Inferior parietal cortex (tissue), 1 donor: ENCODE measurements at regions not wholly inside any gene's neighbourhood (a gene's known extent, or its start where the extent isn't known, plus 50 kb on each side); places are given as distances from the start of the nearest gene placed in this dataset.
"Not testable (repeated sequence)": the region's sequence is repeated elsewhere in the genome, so short reads cannot be mapped to it uniquely, and the experiment has no call there.

ENCODE experiments used
- DNase-seq: peaks from one replicate; pipeline ENCODE4 v3.0.0-alpha.2; 2016; ENCODE audit errors: extremely low spot score

GRCh38 chr1:217048104-217048707 is 325.0 kb upstream of the ESRRG start:
- no peak for DNase-seq

GRCh38 chr1:217040711-217041455 is 317.7 kb upstream of the ESRRG start:
- no peak for DNase-seq

DNA sequence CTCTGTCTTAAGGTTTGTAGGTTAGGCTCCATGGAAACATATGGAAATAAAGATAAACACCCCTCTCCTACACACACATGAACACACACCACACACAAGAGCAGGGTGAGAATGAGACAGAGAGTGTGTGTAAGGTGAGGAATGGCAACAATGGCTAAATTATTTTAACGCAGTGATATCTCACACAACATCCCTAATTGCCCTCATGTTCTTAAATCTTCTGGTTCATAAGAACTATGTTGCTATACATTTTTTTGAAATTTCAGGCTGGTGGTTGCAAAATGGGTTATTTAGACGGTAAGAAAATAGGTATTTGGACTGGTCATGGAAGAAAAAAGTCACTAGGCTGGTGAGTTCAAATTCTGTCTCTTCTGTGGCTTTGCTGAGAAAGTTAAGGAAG is 316.7 kb upstream of the ESRRG start:
- no peak for DNase-seq

GRCh38 chr1:217039139-217039538 is 315.9 kb upstream of the ESRRG start:
- not testable (repeated sequence) for DNase-seq

DNA sequence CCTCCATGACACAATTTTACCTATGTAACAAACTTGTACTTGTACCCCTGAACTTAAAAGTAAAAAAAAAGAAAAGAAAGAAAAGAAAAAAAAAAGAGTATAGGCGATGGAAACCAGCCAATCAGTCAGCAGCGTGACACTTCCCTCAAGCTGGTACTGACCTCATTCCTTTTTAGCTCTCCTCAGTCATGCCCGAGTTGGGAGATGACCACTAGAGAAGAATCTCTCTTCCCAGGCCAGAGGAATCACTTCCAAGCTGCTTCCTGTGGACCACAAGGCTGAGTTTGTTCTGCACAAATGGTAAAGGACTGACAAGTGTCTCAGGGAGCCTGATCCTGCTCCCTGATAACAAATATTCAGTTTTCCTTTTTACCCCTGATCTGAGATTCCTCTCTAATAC is 313.5 kb upstream of the ESRRG start:
- no peak for DNase-seq

GRCh38 chr1:217032715-217033367 is 309.6 kb upstream of the ESRRG start:
- DNase-seq = no peak

DNA sequence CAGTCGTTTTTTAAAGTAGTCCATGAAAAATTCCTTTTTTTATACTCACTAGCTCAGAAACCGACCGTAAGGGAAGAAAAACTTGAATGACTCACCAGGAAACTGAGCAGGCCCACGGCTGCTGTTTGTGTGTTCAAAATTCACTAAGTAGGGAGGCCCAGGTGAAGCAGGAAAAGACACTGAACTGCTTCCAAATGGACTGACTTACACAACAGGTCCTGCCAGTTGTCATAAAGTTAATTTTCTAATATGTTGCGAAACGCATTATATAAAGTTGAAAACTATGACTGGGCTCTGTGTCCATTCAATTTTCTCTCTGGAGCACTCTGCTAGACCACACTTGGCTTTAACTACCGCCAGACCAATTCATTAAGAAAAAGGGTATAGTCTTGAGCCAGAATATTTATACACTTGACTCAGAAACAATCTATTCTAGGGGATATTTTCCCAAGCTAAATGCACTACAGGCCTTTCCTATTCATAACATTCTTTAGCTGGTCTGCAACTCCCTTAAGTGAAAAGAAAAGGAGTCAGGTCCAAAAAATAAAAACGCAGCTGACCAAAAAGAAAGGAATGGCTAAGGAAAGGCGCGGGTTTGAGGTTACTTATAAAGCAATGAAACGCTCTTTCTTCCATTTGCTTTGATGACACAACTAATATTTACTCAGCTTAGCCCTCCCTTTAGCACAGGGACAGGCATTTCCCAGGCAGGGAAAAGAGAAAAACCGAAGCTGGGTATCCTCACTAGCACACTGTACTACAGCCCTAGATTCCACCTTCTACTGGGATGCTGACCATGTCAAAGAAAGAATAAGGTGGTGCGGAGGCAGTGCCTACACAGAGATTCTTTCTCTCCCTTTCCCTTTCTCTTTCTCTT is 306.3 kb upstream of the ESRRG start:
- DNase-seq = no peak

- DNase-seq = no peak
These were observed 304.3 kb upstream of the ESRRG start for GRCh38 chr1:217027403-217028080.

DNA sequence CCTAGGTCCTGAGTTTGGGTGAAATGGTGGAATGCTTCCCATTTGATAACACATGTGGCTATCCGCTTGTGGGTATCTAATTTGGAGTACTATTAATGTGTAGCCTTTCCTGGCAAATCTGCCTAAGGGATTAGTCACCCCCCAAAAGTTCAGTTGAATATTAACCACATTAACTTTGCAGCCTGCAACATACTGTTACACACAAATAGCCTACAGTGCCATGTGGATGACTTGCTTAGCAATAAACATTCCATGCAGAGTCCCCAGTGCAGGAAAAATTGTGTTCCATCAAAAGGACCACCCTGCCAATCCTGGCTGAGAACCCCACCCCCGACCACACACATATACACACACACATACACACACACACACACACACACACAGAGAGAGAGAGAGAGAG is 303.3 kb upstream of the ESRRG start:
- no peak for DNase-seq

GRCh38 chr1:217025381-217025780 is 302.2 kb upstream of the ESRRG start:
- DNase-seq = no peak

- DNase-seq = no peak
These were observed 301.7 kb upstream of the ESRRG start for GRCh38 chr1:217024911-217025310.

DNA sequence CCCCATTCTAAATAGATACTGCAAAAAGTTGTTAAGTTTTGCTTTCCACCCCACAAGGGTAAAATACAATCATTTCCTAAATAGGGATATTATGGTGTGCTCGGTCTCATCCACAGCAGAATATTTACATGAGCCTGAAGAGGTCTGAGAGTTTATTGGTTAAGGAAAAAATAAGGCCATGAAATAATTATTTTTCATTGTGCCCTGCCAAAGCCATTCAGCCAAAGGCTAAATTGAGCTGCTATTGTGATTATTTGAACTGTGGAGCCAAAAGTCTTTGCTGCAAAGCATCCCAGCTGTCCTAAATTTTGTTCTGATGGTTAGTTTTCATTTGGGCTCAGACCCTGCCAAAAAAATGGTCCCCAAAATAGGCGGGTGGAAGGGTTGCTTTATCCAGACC is 298.7 kb upstream of the ESRRG start:
- no peak for DNase-seq

DNA sequence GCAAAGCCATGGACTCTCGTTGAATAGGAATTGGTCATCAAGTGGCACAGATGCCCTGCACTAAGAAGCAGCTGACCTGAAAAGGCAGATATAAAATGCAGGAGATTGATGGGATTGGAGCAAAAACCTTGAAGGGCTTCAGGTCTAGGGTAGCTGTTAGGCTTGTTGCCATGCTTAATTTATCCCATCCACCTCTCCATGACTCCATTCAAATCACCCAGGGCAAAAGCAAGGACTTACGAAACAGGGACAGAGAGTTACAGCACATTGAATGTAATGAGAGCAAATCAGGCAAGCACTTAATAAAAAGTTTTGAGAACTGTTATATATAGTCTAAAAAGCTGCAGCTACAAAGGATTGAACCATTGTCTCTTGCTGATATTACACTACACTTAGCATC is 298.2 kb upstream of the ESRRG start:
- DNase-seq = no peak

GRCh38 chr1:217019475-217019874 is 296.2 kb upstream of the ESRRG start:
- DNase-seq = no peak

DNA sequence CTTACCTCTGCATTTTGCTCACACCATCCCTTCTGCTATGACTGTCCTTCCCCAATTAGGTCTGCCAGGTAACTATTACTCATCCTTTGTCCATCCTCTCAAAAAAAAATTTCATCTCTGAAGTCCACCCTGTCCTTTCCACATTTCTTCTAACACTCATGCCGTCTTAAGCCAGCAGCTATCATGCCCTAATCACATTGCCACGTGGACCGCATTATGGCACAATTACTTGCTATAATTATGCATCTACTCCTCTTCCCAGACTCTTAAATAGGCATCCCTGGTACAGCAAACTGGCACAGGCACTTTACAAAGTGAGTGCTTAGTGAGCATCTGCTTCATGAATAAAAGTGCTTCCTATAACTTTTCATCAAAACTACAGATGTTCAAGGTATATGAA is 295.4 kb upstream of the ESRRG start:
- no peak for DNase-seq

DNA sequence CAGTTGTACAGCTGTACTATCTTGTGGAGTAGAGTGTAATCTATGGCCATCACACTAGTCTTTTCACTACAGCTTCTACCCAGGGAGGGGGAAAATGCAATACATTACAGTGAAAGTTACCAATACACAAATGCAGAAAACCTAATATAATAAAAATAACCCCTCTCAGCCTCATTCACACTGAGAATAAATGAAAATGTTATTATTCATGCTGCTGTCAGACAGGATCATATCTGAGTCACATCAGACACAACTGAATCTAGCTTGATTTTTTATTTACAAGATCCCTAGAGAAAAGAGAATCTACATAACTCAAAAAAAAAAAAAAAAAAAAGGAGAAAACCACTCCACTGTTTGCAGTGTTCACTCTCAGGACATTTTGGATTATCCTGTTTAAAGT is 293.9 kb upstream of the ESRRG start:
- DNase-seq = no peak

DNA sequence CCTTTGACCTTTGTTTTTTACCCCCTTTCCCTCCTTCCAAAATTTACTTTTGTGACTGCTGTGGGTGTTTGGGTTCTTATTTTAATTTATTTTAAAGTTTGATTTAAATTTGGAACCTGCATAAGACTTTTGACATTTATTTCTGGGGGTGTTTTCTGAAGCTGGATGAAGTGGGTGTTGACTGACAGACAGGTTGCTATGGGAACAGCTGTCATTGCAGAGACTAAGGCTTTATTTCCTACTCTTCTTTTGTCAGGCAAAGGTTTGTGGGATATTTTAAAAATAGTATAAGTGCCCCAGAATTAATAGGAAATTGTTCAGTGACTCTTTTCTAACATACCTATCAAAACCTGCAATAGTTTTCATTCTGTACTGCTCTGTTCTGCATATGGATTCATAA is 290.8 kb upstream of the ESRRG start:
- DNase-seq = no peak

GRCh38 chr1:217012659-217013058 is 289.4 kb upstream of the ESRRG start:
- DNase-seq = no peak

GRCh38 chr1:217011097-217011496 is 287.9 kb upstream of the ESRRG start:
- no peak for DNase-seq

- DNase-seq = no peak
These were observed 287.0 kb upstream of the ESRRG start for GRCh38 chr1:217010253-217010652.

DNA sequence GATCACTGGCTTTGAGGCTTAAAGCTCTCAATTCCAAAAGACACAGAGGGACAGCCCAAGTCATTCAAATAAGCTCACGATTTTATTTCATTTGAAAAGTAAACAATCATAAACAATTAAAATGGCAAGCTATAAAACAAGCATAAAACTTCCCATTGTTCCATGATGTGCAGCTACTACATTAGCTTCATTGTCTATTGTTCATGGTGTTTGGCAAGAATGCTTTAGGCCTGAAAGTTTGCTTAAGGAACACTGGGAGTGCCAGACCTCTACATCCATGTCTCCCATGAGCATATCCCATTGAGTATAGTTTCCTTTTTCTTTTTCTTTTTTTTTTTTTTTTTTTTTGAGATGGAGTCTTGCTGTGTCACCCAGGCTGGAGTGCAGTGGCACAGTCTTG is 286.1 kb upstream of the ESRRG start:
- DNase-seq = peak; percentile 56
